ENCODE measurements at regions not wholly inside any gene's neighbourhood (a gene's known extent, or its start where the extent isn't known, plus 50 kb on each side); places are given as distances from the start of the nearest gene placed in this dataset.
A peak's percentile ranks its signal among the peaks of the same experiment; 100 is the strongest.

DNA sequence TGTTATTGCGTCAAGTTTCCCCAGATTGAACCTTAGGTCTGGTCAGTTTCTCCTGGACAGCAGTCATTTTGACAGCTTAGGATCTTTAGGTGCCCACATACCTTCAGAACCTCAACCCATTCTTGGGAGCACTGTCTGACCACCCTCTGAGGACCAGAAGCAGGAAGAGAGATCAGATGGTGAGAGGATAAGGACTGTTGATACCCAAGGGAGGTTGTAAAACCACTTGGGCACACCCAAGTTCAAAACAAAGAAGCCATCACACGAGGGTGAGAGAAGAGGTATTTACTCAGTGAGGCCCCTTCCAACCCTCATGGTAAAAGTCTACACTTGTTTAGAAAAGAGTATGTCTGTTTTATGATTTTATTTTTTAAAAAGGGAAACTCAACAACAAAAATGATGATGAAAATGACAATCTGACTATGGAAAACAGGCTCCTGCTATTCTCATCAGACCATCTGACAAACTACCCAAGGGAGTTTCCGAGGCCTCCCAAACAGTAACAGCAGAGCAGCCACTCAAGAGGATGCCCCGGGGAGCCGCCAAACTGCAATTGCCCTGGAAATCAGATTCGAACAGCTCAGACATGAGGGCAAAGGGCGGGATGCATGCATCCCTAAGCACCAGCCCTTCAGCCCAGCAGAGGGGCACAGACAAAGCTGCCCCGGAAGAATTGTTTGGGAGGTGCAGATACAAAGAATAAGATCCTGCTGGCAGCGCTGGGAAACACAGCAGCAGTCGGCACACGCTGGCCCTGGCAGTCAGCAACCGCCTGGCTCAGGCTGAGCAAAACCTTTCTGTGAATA is 162.6 kb upstream of the PLEKHG7 start (continued):
- TF ChIP-seq TCF7 (IDR thresholded peaks at IDR 0.05; ENCODE audit: borderline replicate concordance) (no peak), NR2C1 (IDR thresholded peaks at IDR 0.05) (no peak; the same call in 1 of the 2 replicates), ZNF24 (IDR thresholded peaks at IDR 0.05) (no peak), ATF3 (IDR thresholded peaks at IDR 0.05; ENCODE audit: borderline replicate concordance, extremely low read depth, low read depth, low read length) (no peak), ZNF274 (IDR thresholded peaks at IDR 0.05; ENCODE audit: insufficient read depth, insufficient read length) (no peak), TAF1 (IDR thresholded peaks at IDR 0.05; ENCODE audit: borderline replicate concordance, low read depth, low read length) (no peak), MYB (IDR thresholded peaks at IDR 0.05; ENCODE audit: borderline replicate concordance, low read depth, low read length) (no peak), GATAD2B (conservative IDR thresholded peaks at IDR 0.05; ENCODE audit: low read depth) (peak; percentile 12), MTA3 (IDR thresholded peaks at IDR 0.05; ENCODE audit: borderline replicate concordance, low read length) (no peak), SMAD1 (IDR thresholded peaks at IDR 0.05; ENCODE audit: low read depth, partially characterized antibody) (no peak), BMI1 (IDR thresholded peaks at IDR 0.05; ENCODE audit: borderline replicate concordance) (no peak), CEBPB (IDR thresholded peaks at IDR 0.05; ENCODE audit: borderline replicate concordance in 1 of 2, low read depth in 2 of 2, low read length in 2 of 2) (no peak), ZNF217 (IDR thresholded peaks at IDR 0.05) (no peak), STAT3 (IDR thresholded peaks at IDR 0.05; ENCODE audit: low read depth, low read length) (no peak)
- TF ChIP-seq, protein P1, sequence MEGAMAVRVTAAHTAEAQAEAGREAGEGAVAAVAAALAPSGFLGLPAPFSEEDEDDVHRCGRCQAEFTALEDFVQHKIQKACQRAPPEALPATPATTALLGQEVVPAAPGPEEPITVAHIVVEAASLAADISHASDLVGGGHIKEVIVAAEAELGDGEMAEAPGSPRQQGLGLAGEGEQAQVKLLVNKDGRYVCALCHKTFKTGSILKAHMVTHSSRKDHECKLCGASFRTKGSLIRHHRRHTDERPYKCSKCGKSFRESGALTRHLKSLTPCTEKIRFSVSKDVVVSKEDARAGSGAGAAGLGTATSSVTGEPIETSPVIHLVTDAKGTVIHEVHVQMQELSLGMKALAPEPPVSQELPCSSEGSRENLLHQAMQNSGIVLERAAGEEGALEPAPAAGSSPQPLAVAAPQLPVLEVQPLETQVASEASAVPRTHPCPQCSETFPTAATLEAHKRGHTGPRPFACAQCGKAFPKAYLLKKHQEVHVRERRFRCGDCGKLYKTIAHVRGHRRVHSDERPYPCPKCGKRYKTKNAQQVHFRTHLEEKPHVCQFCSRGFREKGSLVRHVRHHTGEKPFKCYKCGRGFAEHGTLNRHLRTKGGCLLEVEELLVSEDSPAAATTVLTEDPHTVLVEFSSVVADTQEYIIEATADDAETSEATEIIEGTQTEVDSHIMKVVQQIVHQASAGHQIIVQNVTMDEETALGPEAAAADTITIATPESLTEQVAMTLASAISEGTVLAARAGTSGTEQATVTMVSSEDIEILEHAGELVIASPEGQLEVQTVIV (IDR thresholded peaks at IDR 0.05; ENCODE audit: borderline replicate concordance, partially characterized antibody): no peak
- TF ChIP-seq, protein P2, sequence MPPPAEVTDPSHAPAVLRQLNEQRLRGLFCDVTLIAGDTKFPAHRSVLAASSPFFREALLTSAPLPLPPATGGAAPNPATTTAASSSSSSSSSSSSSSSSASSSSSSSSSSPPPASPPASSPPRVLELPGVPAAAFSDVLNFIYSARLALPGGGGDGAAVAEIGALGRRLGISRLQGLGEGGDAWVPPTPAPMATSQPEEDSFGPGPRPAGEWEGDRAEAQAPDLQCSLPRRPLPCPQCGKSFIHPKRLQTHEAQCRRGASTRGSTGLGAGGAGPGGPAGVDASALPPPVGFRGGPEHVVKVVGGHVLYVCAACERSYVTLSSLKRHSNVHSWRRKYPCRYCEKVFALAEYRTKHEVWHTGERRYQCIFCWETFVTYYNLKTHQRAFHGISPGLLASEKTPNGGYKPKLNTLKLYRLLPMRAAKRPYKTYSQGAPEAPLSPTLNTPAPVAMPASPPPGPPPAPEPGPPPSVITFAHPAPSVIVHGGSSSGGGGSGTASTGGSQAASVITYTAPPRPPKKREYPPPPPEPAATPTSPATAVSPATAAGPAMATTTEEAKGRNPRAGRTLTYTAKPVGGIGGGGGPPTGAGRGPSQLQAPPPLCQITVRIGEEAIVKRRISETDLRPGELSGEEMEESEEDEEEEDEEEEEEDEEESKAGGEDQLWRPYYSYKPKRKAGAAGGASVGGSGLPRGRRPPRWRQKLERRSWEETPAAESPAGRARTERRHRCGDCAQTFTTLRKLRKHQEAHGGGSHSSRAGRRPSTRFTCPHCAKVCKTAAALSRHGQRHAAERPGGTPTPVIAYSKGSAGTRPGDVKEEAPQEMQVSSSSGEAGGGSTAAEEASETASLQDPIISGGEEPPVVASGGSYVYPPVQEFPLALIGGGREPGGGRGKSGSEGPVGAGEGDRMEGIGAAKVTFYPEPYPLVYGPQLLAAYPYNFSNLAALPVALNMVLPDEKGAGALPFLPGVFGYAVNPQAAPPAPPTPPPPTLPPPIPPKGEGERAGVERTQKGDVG (CRISPR knock-in tag; IDR thresholded peaks at IDR 0.05): 0 out of 2 replicates have a peak, but pooled peaks have one; percentile 39
- TF ChIP-seq, protein P3, sequence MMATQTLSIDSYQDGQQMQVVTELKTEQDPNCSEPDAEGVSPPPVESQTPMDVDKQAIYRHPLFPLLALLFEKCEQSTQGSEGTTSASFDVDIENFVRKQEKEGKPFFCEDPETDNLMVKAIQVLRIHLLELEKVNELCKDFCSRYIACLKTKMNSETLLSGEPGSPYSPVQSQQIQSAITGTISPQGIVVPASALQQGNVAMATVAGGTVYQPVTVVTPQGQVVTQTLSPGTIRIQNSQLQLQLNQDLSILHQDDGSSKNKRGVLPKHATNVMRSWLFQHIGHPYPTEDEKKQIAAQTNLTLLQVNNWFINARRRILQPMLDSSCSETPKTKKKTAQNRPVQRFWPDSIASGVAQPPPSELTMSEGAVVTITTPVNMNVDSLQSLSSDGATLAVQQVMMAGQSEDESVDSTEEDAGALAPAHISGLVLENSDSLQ (IDR thresholded peaks at IDR 0.05): 0 out of 2 replicates have a peak, but pooled peaks have one; percentile 45
- TF ChIP-seq, protein P4, sequence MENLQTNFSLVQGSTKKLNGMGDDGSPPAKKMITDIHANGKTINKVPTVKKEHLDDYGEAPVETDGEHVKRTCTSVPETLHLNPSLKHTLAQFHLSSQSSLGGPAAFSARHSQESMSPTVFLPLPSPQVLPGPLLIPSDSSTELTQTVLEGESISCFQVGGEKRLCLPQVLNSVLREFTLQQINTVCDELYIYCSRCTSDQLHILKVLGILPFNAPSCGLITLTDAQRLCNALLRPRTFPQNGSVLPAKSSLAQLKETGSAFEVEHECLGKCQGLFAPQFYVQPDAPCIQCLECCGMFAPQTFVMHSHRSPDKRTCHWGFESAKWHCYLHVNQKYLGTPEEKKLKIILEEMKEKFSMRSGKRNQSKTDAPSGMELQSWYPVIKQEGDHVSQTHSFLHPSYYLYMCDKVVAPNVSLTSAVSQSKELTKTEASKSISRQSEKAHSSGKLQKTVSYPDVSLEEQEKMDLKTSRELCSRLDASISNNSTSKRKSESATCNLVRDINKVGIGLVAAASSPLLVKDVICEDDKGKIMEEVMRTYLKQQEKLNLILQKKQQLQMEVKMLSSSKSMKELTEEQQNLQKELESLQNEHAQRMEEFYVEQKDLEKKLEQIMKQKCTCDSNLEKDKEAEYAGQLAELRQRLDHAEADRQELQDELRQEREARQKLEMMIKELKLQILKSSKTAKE (IDR thresholded peaks at IDR 0.05; ENCODE audit: low read depth, poor library complexity, severe bottlenecking): no peak

All from GM12878 (cell line).